ENCODE measurements at regions not wholly inside any gene's neighbourhood (a gene's known extent, or its start where the extent isn't known, plus 50 kb on each side); places are given as distances from the start of the nearest gene placed in this dataset.

DNA sequence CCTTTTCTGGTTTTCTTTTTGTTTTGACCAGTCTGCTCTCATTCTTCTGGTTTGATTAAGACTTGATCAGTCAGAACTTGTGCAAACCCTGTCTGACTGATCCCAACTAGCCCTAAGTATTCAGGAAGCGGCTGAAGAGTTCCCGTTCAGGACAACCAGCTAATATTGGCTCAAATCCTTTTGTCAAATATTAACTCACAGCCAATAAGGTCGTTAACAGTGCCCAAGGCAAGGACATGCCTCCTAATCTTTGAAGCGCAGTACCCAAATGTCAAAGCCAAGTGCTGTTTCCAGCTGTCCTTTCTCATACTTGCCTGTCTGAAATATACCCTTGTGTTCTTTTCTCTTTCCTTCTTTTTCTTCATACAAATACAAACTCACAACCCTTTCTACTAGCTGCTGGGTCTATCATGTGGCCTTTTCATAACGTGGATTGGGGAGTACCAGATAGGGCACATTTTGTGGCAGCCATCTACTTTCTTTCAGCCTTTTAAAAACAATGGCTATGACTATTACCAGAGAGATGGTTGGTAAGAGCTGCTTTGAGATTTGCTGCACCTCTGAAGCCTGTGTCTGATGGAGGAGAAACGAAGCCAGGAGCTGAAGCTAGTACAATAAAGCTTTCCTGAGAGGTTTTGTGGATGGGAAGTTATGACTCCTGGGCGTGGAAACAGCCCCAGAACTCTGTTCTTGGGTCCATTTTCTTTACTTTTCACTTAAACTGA is 266.4 kb upstream of the ZNF608 start:
- no peak for DNase-seq

DNA sequence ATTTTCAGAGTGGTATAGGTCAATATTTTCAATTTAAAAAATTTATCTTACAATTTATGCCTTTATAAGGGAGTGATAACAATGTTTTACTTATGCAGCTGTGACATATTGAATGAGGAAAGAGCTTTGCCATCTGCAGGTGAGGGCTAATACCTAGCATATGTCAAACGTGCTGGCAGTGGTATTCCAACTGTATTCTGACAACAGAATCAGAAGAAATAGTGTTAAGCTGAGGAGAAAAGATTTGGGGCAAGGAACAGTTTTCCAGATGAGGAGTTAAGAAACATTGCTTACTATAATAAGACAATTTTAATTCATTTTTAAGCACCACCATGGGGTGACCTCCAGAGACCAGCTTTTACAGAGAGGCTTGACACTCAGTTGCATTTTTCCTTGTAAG is 267.8 kb upstream of the ZNF608 start:
- DNase-seq = no peak

DNA sequence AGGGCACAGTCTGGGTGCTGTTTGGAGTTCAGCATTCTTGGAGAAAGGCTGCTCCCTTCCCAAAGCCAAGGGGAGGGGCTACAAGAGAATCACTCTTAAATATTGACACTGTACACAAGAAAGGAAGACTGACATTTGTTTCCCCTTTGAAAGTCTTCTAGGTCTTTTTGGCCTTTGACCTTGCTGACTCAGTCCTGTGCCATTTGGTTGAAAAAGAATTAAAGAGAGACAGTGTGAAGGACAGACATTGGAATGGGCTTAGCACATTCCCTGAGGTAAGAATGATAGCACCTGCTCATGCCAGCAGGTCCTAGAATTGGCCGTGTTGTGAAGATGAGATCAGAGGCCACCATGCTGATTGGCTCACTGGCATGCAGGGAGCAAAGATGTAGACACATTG is 271.4 kb upstream of the ZNF608 start:
- no peak for DNase-seq

- DNase-seq = no peak
Observed at GRCh38 chr5:125023673-125024072, 277.2 kb upstream of the ZNF608 start.

- no peak for DNase-seq
Observed at GRCh38 chr5:125026867-125027731, 280.7 kb upstream of the ZNF608 start.

DNA sequence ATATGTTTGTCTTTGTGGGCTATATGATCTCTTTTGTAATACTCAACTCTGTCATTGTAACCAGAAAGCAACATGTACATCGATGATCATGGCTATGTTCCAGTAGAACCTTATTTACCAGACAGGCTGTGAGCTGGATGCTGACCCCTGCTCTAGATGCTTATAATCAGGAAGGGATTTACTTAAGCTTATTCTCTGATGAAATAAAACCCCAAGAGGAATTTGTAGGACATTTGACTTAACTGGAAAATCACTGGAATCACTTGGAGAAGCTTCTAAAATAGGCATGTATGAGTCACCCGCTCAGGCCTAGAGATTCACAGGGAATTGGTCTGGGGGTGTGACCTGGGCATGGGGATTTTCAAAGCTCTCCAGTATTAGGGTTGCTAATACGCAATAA is 285.8 kb upstream of the ZNF608 start:
- DNase-seq = no peak

- no peak for DNase-seq
Observed at GRCh38 chr5:125033602-125034001, 287.2 kb upstream of the ZNF608 start.

DNA sequence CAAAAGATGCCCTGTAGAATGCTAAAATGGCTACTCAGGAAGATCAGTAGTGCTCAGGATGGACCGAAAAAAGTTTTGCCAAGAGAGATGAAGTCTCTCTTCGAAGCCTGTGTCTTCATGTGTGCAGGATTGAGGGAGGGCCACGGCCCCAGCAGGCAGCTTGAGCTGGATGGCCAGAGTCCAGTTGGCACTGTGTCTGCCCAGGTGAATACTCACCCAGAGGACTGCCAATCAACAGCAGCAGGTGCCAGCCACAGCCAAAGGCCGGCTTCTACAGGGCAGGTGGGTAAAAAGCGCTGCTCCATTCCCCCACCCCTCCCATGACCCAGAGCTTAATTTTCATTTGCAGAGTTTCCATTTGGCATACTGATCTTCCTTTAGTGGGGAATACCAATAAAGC is 287.9 kb upstream of the ZNF608 start:
- no peak for DNase-seq

GRCh38 chr5:125036494-125036893 is 290.1 kb upstream of the ZNF608 start:
- no peak for DNase-seq

- no peak for DNase-seq
Observed at GRCh38 chr5:125037020-125037419, 290.6 kb upstream of the ZNF608 start.

DNA sequence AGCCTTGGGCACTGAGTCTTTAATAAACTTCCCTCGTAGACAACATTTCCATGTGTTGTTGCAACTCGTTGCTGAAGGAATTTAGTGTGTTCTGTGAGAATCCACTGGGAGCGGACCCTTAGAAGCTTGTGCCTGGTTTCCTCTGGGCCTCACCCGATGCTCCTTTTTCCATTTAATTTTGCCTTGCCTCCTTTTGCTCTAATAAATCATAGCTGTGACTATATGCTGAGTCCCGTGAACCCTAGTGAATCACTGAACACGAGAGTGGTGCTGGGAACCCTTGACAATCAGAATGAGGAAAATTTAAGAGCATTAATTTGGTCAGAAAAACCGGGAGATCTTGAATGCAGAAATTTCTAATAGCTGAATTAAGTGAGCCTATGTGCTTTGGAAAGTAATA is 291.1 kb upstream of the ZNF608 start:
- DNase-seq = no peak

GRCh38 chr5:125038477-125038876 is 292.0 kb upstream of the ZNF608 start:
- DNase-seq = no peak

- no peak for DNase-seq
Observed at GRCh38 chr5:125041798-125042197, 295.4 kb upstream of the ZNF608 start.

GRCh38 chr5:125042261-125042890 is 295.9 kb upstream of the ZNF608 start:
- no peak for DNase-seq

DNA sequence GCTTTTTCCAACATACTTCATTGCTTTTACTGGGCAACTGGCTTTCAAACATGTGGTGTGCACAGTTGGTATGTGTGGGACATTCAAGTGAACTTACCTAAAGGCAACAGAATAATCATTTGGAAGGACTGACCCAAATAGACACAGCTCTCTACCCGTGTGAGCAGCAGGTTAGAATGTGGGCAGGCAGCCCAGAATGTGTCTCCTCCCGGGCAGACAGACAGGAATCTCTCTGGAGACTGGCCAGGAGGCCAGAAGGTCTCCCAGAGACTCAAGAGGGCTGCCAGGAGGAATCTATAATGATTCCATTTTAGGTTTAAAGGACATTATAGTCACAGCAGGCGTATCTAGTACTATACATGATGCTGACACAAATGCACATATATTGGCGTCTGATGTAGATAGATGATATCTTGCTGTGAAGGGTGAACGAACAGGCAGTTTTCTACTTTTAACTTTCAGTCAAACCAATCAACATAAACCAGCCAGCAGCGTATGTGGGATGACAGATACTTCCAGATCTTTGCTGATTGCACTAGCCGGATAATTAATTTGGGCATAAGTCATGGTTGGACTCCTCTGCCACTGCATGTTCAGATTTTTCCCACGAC is 297.4 kb upstream of the ZNF608 start:
- no peak for DNase-seq

- DNase-seq = no peak
Observed at GRCh38 chr5:125044491-125045282, 298.2 kb upstream of the ZNF608 start.

GRCh38 chr5:125045646-125046045 is 299.2 kb upstream of the ZNF608 start:
- DNase-seq = no peak

GRCh38 chr5:125046838-125047237 is 300.4 kb upstream of the ZNF608 start:
- DNase-seq = no peak

GRCh38 chr5:125047871-125048270 is 301.4 kb upstream of the ZNF608 start:
- DNase-seq = no peak

GRCh38 chr5:125049721-125050702 is 303.6 kb upstream of the ZNF608 start:
- no peak for DNase-seq

- DNase-seq = no peak
Observed at GRCh38 chr5:125050926-125051325, 304.5 kb upstream of the ZNF608 start.
